ENCODE measurements at regions not wholly inside any gene's neighbourhood (a gene's known extent, or its start where the extent isn't known, plus 50 kb on each side); places are given as distances from the start of the nearest gene placed in this dataset.

DNA sequence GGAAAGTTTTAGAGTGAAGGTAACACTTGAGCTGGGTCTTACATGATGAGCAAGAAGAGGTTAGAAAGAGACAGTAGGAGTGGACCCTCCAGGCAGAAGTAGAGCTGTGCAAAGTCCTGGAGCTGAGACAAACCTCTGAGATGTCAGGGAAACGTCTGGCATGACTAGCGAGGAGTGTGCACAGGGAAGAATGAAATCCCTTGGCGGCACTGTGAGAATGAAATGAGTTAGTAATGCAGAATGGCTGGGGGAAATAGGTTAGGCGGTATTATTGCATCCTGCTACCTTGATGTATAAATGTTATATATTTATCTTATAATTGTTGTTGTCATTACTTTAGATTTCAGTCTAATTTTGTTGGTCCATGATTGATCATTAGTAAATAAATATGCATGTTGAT is 457.9 kb upstream of the CCL2 start:
- no peak for TF ChIP-seq EZH2phosphoT487 (IDR thresholded peaks at IDR 0.05; ENCODE audit: low read depth)
- TF ChIP-seq, protein P1, sequence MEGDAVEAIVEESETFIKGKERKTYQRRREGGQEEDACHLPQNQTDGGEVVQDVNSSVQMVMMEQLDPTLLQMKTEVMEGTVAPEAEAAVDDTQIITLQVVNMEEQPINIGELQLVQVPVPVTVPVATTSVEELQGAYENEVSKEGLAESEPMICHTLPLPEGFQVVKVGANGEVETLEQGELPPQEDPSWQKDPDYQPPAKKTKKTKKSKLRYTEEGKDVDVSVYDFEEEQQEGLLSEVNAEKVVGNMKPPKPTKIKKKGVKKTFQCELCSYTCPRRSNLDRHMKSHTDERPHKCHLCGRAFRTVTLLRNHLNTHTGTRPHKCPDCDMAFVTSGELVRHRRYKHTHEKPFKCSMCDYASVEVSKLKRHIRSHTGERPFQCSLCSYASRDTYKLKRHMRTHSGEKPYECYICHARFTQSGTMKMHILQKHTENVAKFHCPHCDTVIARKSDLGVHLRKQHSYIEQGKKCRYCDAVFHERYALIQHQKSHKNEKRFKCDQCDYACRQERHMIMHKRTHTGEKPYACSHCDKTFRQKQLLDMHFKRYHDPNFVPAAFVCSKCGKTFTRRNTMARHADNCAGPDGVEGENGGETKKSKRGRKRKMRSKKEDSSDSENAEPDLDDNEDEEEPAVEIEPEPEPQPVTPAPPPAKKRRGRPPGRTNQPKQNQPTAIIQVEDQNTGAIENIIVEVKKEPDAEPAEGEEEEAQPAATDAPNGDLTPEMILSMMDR (IDR thresholded peaks at IDR 0.05; ENCODE audit: low read depth, low read length), result no peak

Measured in OCI-LY3 (cell line).